Breast epithelium (tissue), 4 donors: ENCODE measurements at regions not wholly inside any gene's neighbourhood (a gene's known extent, or its start where the extent isn't known, plus 50 kb on each side); places are given as distances from the start of the nearest gene placed in this dataset.

Experiments
- DNase-seq, 2 donors: peaks; one replicate each; pipeline ENCODE4 v3.0.0-alpha.2; 2019; ENCODE audit warnings: low spot score in 2 of 2
- H3K27ac ChIP-seq, 2 donors: fragments of 200-600 bp; sonication (generic) in 1 of 2; one replicate each; pipeline ENCODE4 v1.5.1; 2016 to 2019; ENCODE audit warnings: mild to moderate bottlenecking in 1 of 2
- H3K27me3 ChIP-seq, 2 donors: fragments of 200-600 bp; sonication (generic) in 1 of 2; one replicate each; pipeline versions ENCODE4 v1.5.1 to v1.6.0; 2017 to 2019; ENCODE audit warnings: control low read depth in 1 of 2, mild to moderate bottlenecking in 1 of 2
- H3K36me3 ChIP-seq: fragments of 200-600 bp; one replicate; pipeline ENCODE4 v1.5.1; 2019
- H3K4me1 ChIP-seq, 2 donors: fragments of 200-600 bp; sonication (generic); one replicate each; pipeline ENCODE4 v1.5.1; 2016 to 2019; ENCODE audit warnings: control low read depth in 1 of 2
- H3K4me3 ChIP-seq, 3 donors: fragments of 200-600 bp; sonication (generic); 1 replicate in 2 of 3; 2 replicates in 1 of 3; pipeline ENCODE4 v1.5.1; 2016 to 2019; ENCODE audit warnings: mild to moderate bottlenecking in 3 of 3, moderate library complexity in 2 of 3
- H3K9me3 ChIP-seq, 2 donors: fragments of 200-600 bp; sonication (generic) in 1 of 2; one replicate each; pipeline ENCODE4 v1.5.1; 2016 to 2019; ENCODE audit warnings: control low read depth in 1 of 2
- POLR2A ChIP-seq: fragments of 450-650 bp; IDR thresholded peaks from one replicate; pipeline ENCODE4 v1.6.1; 2016; ENCODE audit warnings: antibody characterized with exemption, mild to moderate bottlenecking, moderate library complexity
- POLR2AphosphoS5 ChIP-seq, 3 donors: sonication (generic); formaldehyde crosslinking; IDR thresholded peaks; one replicate each; pipeline ENCODE4 v1.6.1; 2017; ENCODE audit warnings: antibody characterized with exemption in 3 of 3
- intact Hi-C: fragments of 100-400 bp; cut with DNase I; formaldehyde crosslinking; loops from one replicate; pipeline ENCODE4 v1.15.1; 2023; ENCODE audit warnings: low total_unique reads
- TF ChIP-seq, protein P1 (sequence below), 3 donors: fragments of 450-650 bp; IDR thresholded peaks; one replicate each; pipeline ENCODE4 v1.5.1; 2016 to 2017; ENCODE audit warnings: antibody characterized with exemption in 3 of 3, mild to moderate bottlenecking in 3 of 3, moderate library complexity in 3 of 3

DNA sequence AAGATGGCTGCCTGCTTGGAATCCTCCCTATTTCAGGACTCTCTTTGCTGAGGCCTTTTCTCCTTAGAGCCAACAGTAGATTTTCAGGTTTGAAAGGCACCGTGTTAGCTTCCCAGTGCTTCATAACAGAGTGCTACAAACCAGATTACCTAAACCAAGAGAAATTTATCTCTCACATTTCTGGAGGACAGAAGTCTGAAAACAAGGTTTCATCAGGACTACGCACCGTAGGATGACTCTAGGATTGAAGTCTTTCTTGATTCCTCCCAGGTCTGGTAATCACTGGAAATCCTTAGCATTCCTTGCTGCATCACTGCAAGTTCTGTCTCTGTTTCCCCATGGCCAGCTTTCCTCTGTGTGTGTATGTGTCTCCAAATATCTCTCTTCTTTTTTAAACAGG is 508.4 kb upstream of the GJE1 start:
- intact Hi-C loops: no loop called here
- DNase-seq: no peak
- Histone ChIP-seq H3K27ac (no peak overlapping the region), H3K4me1 (no peaks in the 10 kb centered on the region), H3K9me3 (no peaks in the 10 kb centered on the region), H3K36me3 (no peaks in the 10 kb centered on the region), H3K27me3 (no peaks in the 10 kb centered on the region), H3K4me3 (no peak overlapping the region)
- no peak for TF ChIP-seq POLR2A
- no peak for TF ChIP-seq POLR2AphosphoS5 (IDR thresholded peaks at IDR 0.05)
- TF ChIP-seq, protein P1, sequence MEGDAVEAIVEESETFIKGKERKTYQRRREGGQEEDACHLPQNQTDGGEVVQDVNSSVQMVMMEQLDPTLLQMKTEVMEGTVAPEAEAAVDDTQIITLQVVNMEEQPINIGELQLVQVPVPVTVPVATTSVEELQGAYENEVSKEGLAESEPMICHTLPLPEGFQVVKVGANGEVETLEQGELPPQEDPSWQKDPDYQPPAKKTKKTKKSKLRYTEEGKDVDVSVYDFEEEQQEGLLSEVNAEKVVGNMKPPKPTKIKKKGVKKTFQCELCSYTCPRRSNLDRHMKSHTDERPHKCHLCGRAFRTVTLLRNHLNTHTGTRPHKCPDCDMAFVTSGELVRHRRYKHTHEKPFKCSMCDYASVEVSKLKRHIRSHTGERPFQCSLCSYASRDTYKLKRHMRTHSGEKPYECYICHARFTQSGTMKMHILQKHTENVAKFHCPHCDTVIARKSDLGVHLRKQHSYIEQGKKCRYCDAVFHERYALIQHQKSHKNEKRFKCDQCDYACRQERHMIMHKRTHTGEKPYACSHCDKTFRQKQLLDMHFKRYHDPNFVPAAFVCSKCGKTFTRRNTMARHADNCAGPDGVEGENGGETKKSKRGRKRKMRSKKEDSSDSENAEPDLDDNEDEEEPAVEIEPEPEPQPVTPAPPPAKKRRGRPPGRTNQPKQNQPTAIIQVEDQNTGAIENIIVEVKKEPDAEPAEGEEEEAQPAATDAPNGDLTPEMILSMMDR (IDR thresholded peaks at IDR 0.05): no peak

- DNase-seq: no peak
- Histone ChIP-seq H3K4me3 (no peak overlapping the region), H3K36me3 (no peaks in the 10 kb centered on the region), H3K4me1 (no peaks in the 10 kb centered on the region), H3K9me3 (no peaks in the 10 kb centered on the region), H3K27me3 (no peaks in the 10 kb centered on the region), H3K27ac (no peak overlapping the region)
- TF ChIP-seq, protein P1 (IDR thresholded peaks at IDR 0.05): no peak
- TF ChIP-seq POLR2AphosphoS5 (IDR thresholded peaks at IDR 0.05) (no peak), POLR2A (no peak)
- intact Hi-C loops: no loop called here
Measured at GRCh38 chr6:141618180-141618581, 514.5 kb upstream of the GJE1 start.

DNA sequence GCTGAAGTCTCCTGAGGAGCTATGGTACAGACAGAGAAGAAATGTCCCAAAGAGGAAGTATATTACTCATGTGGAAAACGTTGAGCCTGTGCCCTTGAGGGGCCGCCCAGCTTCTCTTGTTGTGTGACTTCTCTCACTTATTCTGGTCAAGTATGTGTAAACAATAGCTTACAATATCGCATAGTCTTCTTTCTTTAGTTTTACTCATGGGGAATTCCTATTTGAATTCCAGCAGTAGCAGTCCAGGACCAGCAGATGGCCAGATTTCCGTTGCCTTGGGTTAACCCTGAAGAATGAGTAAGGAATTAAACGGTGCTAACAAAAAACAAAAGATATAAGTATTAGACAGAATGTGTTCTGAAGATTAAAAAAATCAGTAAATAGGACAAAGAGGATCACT is 522.0 kb upstream of the GJE1 start:
- H3K36me3 ChIP-seq: no peaks in the 10 kb centered on the region
- TF ChIP-seq, protein P1 (IDR thresholded peaks at IDR 0.05): no peak
- TF ChIP-seq POLR2A (no peak), POLR2AphosphoS5 (IDR thresholded peaks at IDR 0.05) (no peak)
- H3K4me3 ChIP-seq: no peak overlapping the region
- no peaks in the 10 kb centered on the region for H3K27me3 ChIP-seq
- no peak for DNase-seq
- intact Hi-C loops: no loop called here
- H3K9me3 ChIP-seq: peaks cover 8 to 10% of the 10 kb centered on the region in 2 donors
- no peaks in the 10 kb centered on the region for H3K4me1 ChIP-seq
- H3K27ac ChIP-seq: no peak overlapping the region

DNA sequence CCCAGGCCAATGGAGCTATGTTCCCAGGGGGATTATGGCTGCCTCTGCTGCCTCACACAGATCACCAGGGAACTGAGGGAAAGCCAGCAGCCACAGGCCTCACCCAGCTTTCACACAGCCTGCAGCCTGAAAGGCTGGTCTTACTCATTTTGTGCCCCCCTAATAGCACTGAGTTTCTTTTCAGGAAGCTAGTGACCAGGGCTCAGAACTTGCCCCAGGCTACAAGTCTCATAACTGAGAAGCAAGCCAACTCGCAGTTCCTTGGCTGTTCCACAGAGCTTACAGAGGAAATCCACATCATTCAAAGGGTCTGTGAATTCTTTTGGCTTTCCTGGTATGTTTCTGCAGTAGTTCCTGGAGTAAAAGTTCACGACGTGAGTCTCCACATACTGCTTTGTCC is 524.8 kb upstream of the GJE1 start:
- Histone ChIP-seq H3K4me3 (no peak overlapping the region), H3K4me1 (no peaks in the 10 kb centered on the region), H3K9me3 (peaks cover 8 to 10% of the 10 kb centered on the region in 2 donors), H3K27ac (no peak overlapping the region), H3K27me3 (no peaks in the 10 kb centered on the region), H3K36me3 (no peaks in the 10 kb centered on the region)
- no peak for TF ChIP-seq POLR2A
- TF ChIP-seq, protein P1 (IDR thresholded peaks at IDR 0.05): no peak
- no peak for TF ChIP-seq POLR2AphosphoS5 (IDR thresholded peaks at IDR 0.05)
- no peak for DNase-seq
- intact Hi-C loops: no loop called here

GRCh38 chr6:141598487-141598886 is 534.2 kb upstream of the GJE1 start:
- Histone ChIP-seq H3K36me3 (no peaks in the 10 kb centered on the region), H3K27me3 (no peaks in the 10 kb centered on the region), H3K9me3 (no peaks in the 10 kb centered on the region), H3K4me3 (no peak overlapping the region), H3K27ac (no peak overlapping the region), H3K4me1 (no peaks in the 10 kb centered on the region)
- no peak for TF ChIP-seq POLR2A
- TF ChIP-seq, protein P1 (IDR thresholded peaks at IDR 0.05): no peak
- TF ChIP-seq POLR2AphosphoS5 (IDR thresholded peaks at IDR 0.05): no peak
- intact Hi-C loops: no loop called here
- DNase-seq: no peak
